ENCODE measurements at regions not wholly inside any gene's neighbourhood (a gene's known extent, or its start where the extent isn't known, plus 50 kb on each side); places are given as distances from the start of the nearest gene placed in this dataset.
"Not testable (repeated sequence)": the region's sequence is repeated elsewhere in the genome, so short reads cannot be mapped to it uniquely, and the experiment has no call there.

DNA sequence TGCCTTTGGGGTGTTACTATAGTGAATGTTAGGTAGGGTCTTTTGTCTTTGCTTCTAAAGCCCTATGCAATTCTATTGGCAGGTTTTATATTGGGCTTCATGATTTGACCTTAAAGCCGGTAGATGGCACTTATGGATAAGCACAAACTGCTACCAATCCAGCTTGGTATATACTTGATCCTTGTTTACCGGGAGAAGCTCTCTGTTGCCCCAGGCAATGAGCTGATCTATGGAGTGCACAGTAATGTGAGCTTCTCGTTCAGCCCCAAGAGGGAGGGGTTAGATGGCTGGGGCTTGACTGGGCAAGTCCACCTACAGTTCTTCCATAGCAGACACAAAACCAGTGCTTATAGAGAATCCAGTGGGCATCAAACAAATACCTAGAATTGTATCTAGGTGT lies 287.2 kb upstream of the CT83 start:
- Histone ChIP-seq H3K36me3 (ENCODE audit: insufficient read depth, low read length) (no peaks in the 10 kb centered on the region), H3K4me3 (no peak overlapping the region), H3K9me3 (ENCODE audit: low read depth, low read length) (no peaks in the 10 kb centered on the region), H3K27ac (no peak overlapping the region), H3K9ac (ENCODE audit: insufficient read length) (no peak overlapping the region)
- no peak for DNase-seq (ENCODE audit: low read depth, low spot score)
- no peak for TF ChIP-seq EZH2 (IDR thresholded peaks at IDR 0.05)
- no peak for TF ChIP-seq POLR2AphosphoS5 (IDR thresholded peaks at IDR 0.05; ENCODE audit: borderline replicate concordance, low read depth, low read length)
- TF ChIP-seq FOXP2 (optimal IDR thresholded peaks at IDR 0.05; ENCODE audit: control extremely low read depth, extremely low read length, insufficient read depth), result no peak

DNA sequence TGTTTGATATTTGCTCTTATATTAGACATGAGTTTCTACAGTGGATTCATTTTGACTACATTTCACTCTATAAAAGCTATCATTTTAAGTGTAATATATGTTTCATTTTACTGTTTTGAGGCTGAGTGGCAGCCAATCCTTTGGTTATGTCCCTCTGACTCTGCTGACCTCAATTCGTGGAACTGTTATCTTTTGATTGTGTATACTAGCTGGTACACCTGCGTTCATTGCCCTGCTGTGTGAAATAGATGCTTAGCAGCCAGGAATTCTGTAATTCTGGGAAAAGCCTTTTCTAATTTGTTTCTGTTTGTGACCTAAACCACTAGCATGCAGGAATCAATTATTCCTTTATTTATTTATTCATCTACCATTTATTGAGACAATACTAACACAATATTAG lies 269.4 kb upstream of the CT83 start:
- no peak overlapping the region for H3K4me3 ChIP-seq
- no peaks in the 10 kb centered on the region for H3K36me3 ChIP-seq (ENCODE audit: insufficient read depth, low read length)
- no peak for DNase-seq (ENCODE audit: low read depth, low spot score)
- TF ChIP-seq FOXP2 (optimal IDR thresholded peaks at IDR 0.05; ENCODE audit: control extremely low read depth, extremely low read length, insufficient read depth), result no peak
- no peak for TF ChIP-seq EZH2 (IDR thresholded peaks at IDR 0.05)
- TF ChIP-seq POLR2AphosphoS5 (IDR thresholded peaks at IDR 0.05; ENCODE audit: borderline replicate concordance, low read depth, low read length), result no peak
- H3K9ac ChIP-seq (ENCODE audit: insufficient read length), result no peak overlapping the region
- H3K9me3 ChIP-seq (ENCODE audit: low read depth, low read length), result no peaks in the 10 kb centered on the region
- no peak overlapping the region for H3K27ac ChIP-seq

DNA sequence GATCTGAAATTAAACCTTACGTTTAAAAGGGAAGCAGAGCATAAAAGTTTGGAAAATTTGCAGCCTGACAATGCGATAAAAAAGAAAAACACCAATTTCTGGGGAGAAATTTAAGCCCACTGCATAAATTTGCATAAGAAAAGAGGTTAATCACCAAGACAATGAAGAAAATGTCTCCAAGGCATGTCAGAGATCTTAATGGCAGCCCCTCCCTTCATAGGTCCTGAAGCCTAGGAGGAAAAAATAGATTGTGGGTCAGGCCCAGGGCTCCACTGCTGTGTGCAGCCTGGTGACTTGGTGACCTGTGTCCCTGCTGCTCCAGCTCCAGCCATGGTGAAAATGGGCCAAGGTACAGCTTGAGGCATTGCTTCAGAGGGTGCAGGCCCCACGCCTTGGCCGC lies 264.0 kb upstream of the CT83 start:
- H3K9ac ChIP-seq (ENCODE audit: insufficient read length), result no peak overlapping the region
- TF ChIP-seq POLR2AphosphoS5 (IDR thresholded peaks at IDR 0.05; ENCODE audit: borderline replicate concordance, low read depth, low read length), result no peak
- H3K27ac ChIP-seq, result no peak overlapping the region
- no peaks in the 10 kb centered on the region for H3K9me3 ChIP-seq (ENCODE audit: low read depth, low read length)
- DNase-seq (ENCODE audit: low read depth, low spot score), result no peak
- no peak overlapping the region for H3K4me3 ChIP-seq
- no peaks in the 10 kb centered on the region for H3K36me3 ChIP-seq (ENCODE audit: insufficient read depth, low read length)

DNA sequence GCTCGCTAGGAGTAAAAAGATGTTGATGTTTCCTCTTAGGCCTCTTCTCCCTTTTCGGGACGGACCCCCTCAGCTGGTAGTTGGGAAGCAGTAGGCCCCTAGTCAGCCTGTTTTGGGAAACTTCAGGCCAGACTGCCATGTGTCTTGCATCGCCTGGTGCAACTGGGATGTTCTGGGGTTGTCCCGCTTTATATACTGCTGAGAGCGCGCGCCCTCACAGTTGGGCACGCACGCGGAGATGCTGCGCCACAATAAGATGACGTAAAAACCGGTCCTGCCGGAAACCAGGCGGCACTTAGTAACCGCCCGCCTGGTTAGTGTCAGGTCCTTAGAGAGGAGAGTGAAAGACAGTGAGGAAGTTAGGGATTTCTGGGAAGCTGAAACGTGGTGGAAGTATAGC lies 231.3 kb upstream of the CT83 start:
- H3K9ac ChIP-seq (ENCODE audit: insufficient read length), result no peak overlapping the region
- H3K9me3 ChIP-seq (ENCODE audit: low read depth, low read length), result no peaks in the 10 kb centered on the region
- H3K27ac ChIP-seq, result no peak overlapping the region
- H3K4me3 ChIP-seq, result no peak overlapping the region
- no peak for DNase-seq (ENCODE audit: low read depth, low spot score)
- no peaks in the 10 kb centered on the region for H3K36me3 ChIP-seq (ENCODE audit: insufficient read depth, low read length)
- TF ChIP-seq FOXP2 (optimal IDR thresholded peaks at IDR 0.05; ENCODE audit: control extremely low read depth, extremely low read length, insufficient read depth) (no peak), EZH2 (IDR thresholded peaks at IDR 0.05) (no peak), POLR2AphosphoS5 (IDR thresholded peaks at IDR 0.05; ENCODE audit: borderline replicate concordance, low read depth, low read length) (no peak)

DNA sequence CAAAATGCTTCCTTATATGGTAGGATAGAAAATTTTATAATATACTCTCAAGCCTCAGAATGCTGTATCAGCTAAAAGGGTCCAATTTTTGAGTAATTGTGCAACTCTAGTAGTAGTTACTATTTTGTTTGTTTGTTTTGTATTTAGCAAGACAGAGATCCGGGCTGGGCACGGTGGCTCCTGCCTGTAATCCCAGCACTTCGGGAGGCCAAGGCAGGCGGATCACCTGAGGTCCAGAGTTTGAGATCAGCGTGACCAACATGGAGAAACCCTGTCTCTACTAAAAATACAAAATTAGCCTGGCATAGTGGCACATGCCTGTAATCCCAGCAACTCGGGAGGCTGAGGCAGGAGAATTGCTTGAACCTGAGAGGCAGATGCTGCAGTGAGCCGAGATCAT lies 216.8 kb upstream of the CT83 start:
- DNase-seq (ENCODE audit: low read depth, low spot score); H3K9me3 ChIP-seq (ENCODE audit: low read depth, low read length); H3K4me3 ChIP-seq; H3K27ac ChIP-seq; H3K36me3 ChIP-seq (ENCODE audit: insufficient read depth, low read length); H3K9ac ChIP-seq (ENCODE audit: insufficient read length): not testable (repeated sequence)

DNA sequence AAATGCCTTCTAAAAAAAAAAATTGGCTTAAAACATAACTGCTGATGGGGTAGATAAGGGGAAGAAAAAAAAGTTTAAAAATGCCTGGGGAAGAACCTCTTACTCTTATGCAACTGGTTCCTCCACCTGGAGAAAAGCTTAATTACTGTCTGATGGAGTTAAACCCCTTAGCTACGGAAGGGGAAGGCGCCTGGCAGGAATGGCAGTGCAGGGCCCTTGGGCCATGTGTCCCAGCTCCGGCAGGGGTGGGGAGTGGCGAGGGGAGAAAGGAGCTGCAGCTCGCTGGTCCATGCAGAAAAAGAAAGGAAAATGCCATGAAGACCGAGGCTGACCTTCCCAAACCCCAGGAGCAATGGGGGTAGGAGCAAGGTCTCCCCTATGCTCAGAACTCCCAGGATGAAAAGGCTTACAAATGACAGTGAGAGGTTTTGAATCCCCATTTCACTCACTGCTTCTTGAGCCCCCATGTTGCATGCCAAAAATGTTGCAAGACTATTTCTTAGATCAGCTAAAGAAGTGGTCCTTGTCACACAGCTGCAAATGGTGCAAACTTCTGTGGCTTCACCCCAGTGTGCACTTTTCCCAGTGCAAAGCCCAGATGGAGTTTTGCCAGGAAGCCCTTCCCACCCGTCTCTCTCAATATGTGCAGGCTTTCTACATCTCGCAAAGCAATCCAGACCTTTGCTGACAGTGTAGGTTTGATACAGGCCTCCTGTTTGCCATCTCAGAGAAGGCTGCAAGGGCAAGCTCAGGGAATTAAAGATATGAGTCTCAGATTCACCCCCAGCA lies 204.8 kb upstream of the CT83 start:
- no peak for TF ChIP-seq POLR2AphosphoS5 (IDR thresholded peaks at IDR 0.05; ENCODE audit: borderline replicate concordance, low read depth, low read length)
- no peak for TF ChIP-seq FOXP2 (optimal IDR thresholded peaks at IDR 0.05; ENCODE audit: control extremely low read depth, extremely low read length, insufficient read depth)
- TF ChIP-seq EZH2 (IDR thresholded peaks at IDR 0.05), result no peak
- peak overlapping the region; percentile 74 for H3K27ac ChIP-seq
- H3K36me3 ChIP-seq (ENCODE audit: insufficient read depth, low read length), result no peaks in the 10 kb centered on the region
- H3K9me3 ChIP-seq (ENCODE audit: low read depth, low read length), result no peaks in the 10 kb centered on the region
- H3K9ac ChIP-seq (ENCODE audit: insufficient read length), result no peak overlapping the region
- DNase-seq (ENCODE audit: low read depth, low spot score), result peak; percentile 32
- H3K4me3 ChIP-seq, result peak overlapping the region; percentile 54

DNA sequence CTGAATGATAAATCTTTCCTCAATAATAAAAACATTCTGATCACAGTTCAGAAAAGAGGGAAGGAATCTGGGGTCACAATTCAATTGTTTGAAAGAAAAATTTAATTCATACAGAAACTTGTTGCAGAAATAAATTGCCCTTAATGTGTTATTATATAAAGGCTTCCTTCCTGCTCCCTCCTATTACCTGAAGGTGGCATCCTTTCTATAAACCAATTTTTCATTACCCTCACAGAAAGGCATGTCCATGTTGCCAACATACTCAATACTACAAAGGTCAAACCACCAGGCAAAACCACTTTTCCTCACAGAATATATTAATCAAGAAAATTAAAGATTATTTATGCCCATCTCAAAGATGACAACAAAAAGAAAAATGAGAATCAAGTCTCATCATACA lies 194.3 kb upstream of the CT83 start:
- Histone ChIP-seq H3K27ac (no peak overlapping the region), H3K36me3 (ENCODE audit: insufficient read depth, low read length) (no peaks in the 10 kb centered on the region), H3K4me3 (no peak overlapping the region), H3K9me3 (ENCODE audit: low read depth, low read length) (no peaks in the 10 kb centered on the region), H3K9ac (ENCODE audit: insufficient read length) (no peak overlapping the region)
- TF ChIP-seq FOXP2 (optimal IDR thresholded peaks at IDR 0.05; ENCODE audit: control extremely low read depth, extremely low read length, insufficient read depth) (no peak), POLR2AphosphoS5 (IDR thresholded peaks at IDR 0.05; ENCODE audit: borderline replicate concordance, low read depth, low read length) (no peak), EZH2 (IDR thresholded peaks at IDR 0.05) (no peak)
- DNase-seq (ENCODE audit: low read depth, low spot score), result no peak

DNA sequence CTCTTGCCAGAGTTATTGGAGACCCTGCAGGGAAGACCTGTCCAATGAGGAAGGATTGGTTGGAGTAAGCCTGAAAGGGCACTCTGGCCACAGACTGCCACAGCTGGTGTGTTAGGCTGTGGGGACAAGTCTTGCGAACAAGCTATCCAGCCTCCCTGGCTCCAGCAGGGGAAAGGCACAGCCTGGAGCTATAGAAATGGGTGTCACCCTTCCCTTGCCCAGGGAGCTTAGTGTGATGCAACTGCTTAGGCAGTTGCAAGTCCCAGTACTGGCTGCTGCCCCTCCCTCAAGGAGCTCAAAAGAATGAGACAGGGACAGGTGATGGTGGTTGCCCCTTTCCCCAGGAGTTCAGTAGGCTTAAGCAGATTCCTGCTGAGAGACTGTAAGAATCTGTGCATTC lies 165.7 kb upstream of the CT83 start:
- no peak for TF ChIP-seq FOXP2 (optimal IDR thresholded peaks at IDR 0.05; ENCODE audit: control extremely low read depth, extremely low read length, insufficient read depth)
- TF ChIP-seq POLR2AphosphoS5 (IDR thresholded peaks at IDR 0.05; ENCODE audit: borderline replicate concordance, low read depth, low read length), result no peak
- TF ChIP-seq EZH2 (IDR thresholded peaks at IDR 0.05), result no peak
- DNase-seq (ENCODE audit: low read depth, low spot score), result no peak
- H3K9ac ChIP-seq (ENCODE audit: insufficient read length), result no peak overlapping the region
- no peak overlapping the region for H3K4me3 ChIP-seq
- H3K9me3 ChIP-seq (ENCODE audit: low read depth, low read length), result no peaks in the 10 kb centered on the region
- H3K36me3 ChIP-seq (ENCODE audit: insufficient read depth, low read length), result no peaks in the 10 kb centered on the region
- H3K27ac ChIP-seq, result no peak overlapping the region

DNA sequence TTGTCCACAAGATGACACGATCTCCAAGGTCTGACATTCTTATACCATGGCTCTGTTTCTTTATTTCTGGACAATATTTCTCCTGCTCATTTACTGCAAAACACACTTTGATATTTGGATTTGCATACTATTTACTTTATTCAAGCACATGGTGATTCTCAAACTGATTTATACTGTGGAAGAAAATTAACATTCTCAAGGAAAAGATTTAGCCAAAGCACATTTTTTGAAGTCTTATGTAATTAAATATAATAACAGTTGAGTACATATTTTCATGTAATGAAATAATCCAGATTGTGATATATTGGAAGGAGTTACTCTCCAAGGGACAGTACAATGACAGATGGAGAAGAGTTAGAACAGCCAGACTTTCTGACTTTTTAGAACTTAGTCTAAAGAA lies 155.8 kb upstream of the CT83 start:
- no peak for DNase-seq (ENCODE audit: low read depth, low spot score)
- H3K27ac ChIP-seq, result no peak overlapping the region
- H3K4me3 ChIP-seq, result no peak overlapping the region
- TF ChIP-seq FOXP2 (optimal IDR thresholded peaks at IDR 0.05; ENCODE audit: control extremely low read depth, extremely low read length, insufficient read depth), result no peak
- TF ChIP-seq EZH2 (IDR thresholded peaks at IDR 0.05), result no peak
- no peak for TF ChIP-seq POLR2AphosphoS5 (IDR thresholded peaks at IDR 0.05; ENCODE audit: borderline replicate concordance, low read depth, low read length)
- H3K9ac ChIP-seq (ENCODE audit: insufficient read length), result no peak overlapping the region
- no peaks in the 10 kb centered on the region for H3K9me3 ChIP-seq (ENCODE audit: low read depth, low read length)
- no peaks in the 10 kb centered on the region for H3K36me3 ChIP-seq (ENCODE audit: insufficient read depth, low read length)

Measured in SK-N-MC (cell line).